GM21529 (cell line): ENCODE measurements at regions not wholly inside any gene's neighbourhood (a gene's known extent, or its start where the extent isn't known, plus 50 kb on each side); places are given as distances from the start of the nearest gene placed in this dataset.
A peak's percentile ranks its signal among the peaks of the same experiment; 100 is the strongest.

Experiments
- ATAC-seq: cut with Tn5 transposase; IDR thresholded peaks from one replicate; pipeline ENCODE4 v1.9.1; 2021; ENCODE audit not compliant: unreplicated experiment

- ATAC-seq = no peak
Observed at GRCh38 chr3:177470197-177470941, 273.1 kb upstream of the TBL1XR1 start.

GRCh38 chr3:177471733-177472480, 274.6 kb upstream of the TBL1XR1 start:
- no peak for ATAC-seq

GRCh38 chr3:177473184-177473583, 275.9 kb upstream of the TBL1XR1 start:
- ATAC-seq = no peak

- ATAC-seq = no peak
Observed at GRCh38 chr3:177473903-177474302, 276.6 kb upstream of the TBL1XR1 start.

- ATAC-seq = no peak
Observed at GRCh38 chr3:177474652-177475355, 277.5 kb upstream of the TBL1XR1 start.

GRCh38 chr3:177475356-177475665, 278.0 kb upstream of the TBL1XR1 start:
- no peak for ATAC-seq

- no peak for ATAC-seq
Observed at GRCh38 chr3:177476495-177476894, 279.2 kb upstream of the TBL1XR1 start.

- ATAC-seq = no peak
Observed at GRCh38 chr3:177476921-177477435, 279.7 kb upstream of the TBL1XR1 start.

- ATAC-seq = no peak
Observed at GRCh38 chr3:177478170-177478867, 281.0 kb upstream of the TBL1XR1 start.

- no peak for ATAC-seq
Observed at GRCh38 chr3:177479630-177480029, 282.3 kb upstream of the TBL1XR1 start.

GRCh38 chr3:177481329-177481728, 284.0 kb upstream of the TBL1XR1 start:
- peak; percentile 58 for ATAC-seq

- no peak for ATAC-seq
Observed at GRCh38 chr3:177482048-177482691, 284.9 kb upstream of the TBL1XR1 start.

- no peak for ATAC-seq
Observed at GRCh38 chr3:177483182-177483967, 286.1 kb upstream of the TBL1XR1 start.

GRCh38 chr3:177484206-177484605, 286.9 kb upstream of the TBL1XR1 start:
- no peak for ATAC-seq

- no peak for ATAC-seq
Observed at GRCh38 chr3:177484926-177485325, 287.6 kb upstream of the TBL1XR1 start.

GRCh38 chr3:177487635-177488186, 290.4 kb upstream of the TBL1XR1 start:
- no peak for ATAC-seq

GRCh38 chr3:177488740-177489139, 291.5 kb upstream of the TBL1XR1 start:
- ATAC-seq = no peak

- no peak for ATAC-seq
Observed at GRCh38 chr3:177490626-177491025, 293.3 kb upstream of the TBL1XR1 start.

- ATAC-seq = no peak
Observed at GRCh38 chr3:177491296-177492032, 294.2 kb upstream of the TBL1XR1 start.
